Hepatocyte (in vitro differentiated cells): ENCODE measurements at regions not wholly inside any gene's neighbourhood (a gene's known extent, or its start where the extent isn't known, plus 50 kb on each side); places are given as distances from the start of the nearest gene placed in this dataset.

Experiments
- DNase-seq: peaks from one replicate; pipeline ENCODE4 v3.0.0-alpha.2; 2016; ENCODE audit warnings: low spot score
- H2AFZ ChIP-seq: fragments of 200-600 bp; sonication (generic); 2 replicates; pipeline ENCODE4 v1.6.0; 2016; ENCODE audit warnings: antibody characterized with exemption, mild to moderate bottlenecking
- H3K27ac ChIP-seq: fragments of 200-600 bp; sonication (generic); 2 replicates; pipeline ENCODE4 v1.5.1; 2016; ENCODE audit warnings: mild to moderate bottlenecking
- H3K27me3 ChIP-seq: fragments of 200-600 bp; sonication (generic); 2 replicates; pipeline ENCODE4 v1.6.1; 2016
- H3K36me3 ChIP-seq: fragments of 200-600 bp; sonication (generic); replicated peaks from 2 replicates; pipeline ENCODE4 v1.5.1; 2016; ENCODE audit warnings: low read depth; ENCODE audit not compliant: insufficient read depth
- H3K4me1 ChIP-seq: fragments of 200-600 bp; sonication (generic); 2 replicates; pipeline ENCODE4 v1.5.1; 2016; ENCODE audit warnings: mild to moderate bottlenecking, moderate library complexity; ENCODE audit not compliant: insufficient read depth
- H3K4me2 ChIP-seq: fragments of 200-600 bp; sonication (generic); 2 replicates; pipeline ENCODE4 v1.6.0; 2016
- H3K4me3 ChIP-seq: fragments of 200-600 bp; sonication (generic); 2 replicates; pipeline ENCODE4 v1.5.1; 2016; ENCODE audit warnings: mild to moderate bottlenecking
- H3K79me2 ChIP-seq: fragments of 200-600 bp; sonication (generic); 2 replicates; pipeline ENCODE4 v1.6.0; 2017; ENCODE audit warnings: mild to moderate bottlenecking
- H3K9me2 ChIP-seq: fragments of 200-600 bp; sonication (generic); replicated peaks from 2 replicates; pipeline ENCODE4 v1.6.0; 2017; ENCODE audit warnings: mild to moderate bottlenecking; ENCODE audit not compliant: insufficient read depth
- H3K9me3 ChIP-seq: fragments of 200-600 bp; sonication (generic); 2 replicates; pipeline ENCODE4 v1.5.1; 2016; ENCODE audit warnings: low read depth, mild to moderate bottlenecking
- H4K20me1 ChIP-seq: fragments of 200-600 bp; sonication (generic); 2 replicates; pipeline ENCODE4 v1.6.0; 2016; ENCODE audit warnings: mild to moderate bottlenecking; ENCODE audit not compliant: insufficient read depth, poor library complexity, severe bottlenecking
- EZH2 ChIP-seq: fragments of 200-600 bp; sonication (generic); IDR thresholded peaks from 2 replicates; pipeline ENCODE4 v1.6.1; 2016; ENCODE audit warnings: antibody characterized with exemption, mild to moderate bottlenecking, borderline replicate concordance
- EZH2phosphoT487 ChIP-seq: fragments of 200-600 bp; sonication (generic); IDR thresholded peaks from one replicate; pipeline ENCODE4 v1.6.1; 2018; ENCODE audit warnings: antibody characterized with exemption, mild to moderate bottlenecking, low read depth, moderate library complexity; ENCODE audit not compliant: unreplicated experiment, severe bottlenecking
- WGBS: methylation state at CpG from one replicate; pipeline ENCODE4 v1.1.6; 2016; ENCODE audit warnings: low lambda C conversion rate; ENCODE audit errors: missing lambda C conversion rate; 5-methylcytosine and 5-hydroxymethylcytosine counted together
- TF ChIP-seq, protein P1 (sequence below): fragments of 200-600 bp; sonication (generic); IDR thresholded peaks from 2 replicates; pipeline ENCODE4 v1.5.1; 2016; ENCODE audit warnings: antibody characterized with exemption, mild to moderate bottlenecking; ENCODE audit not compliant: poor library complexity

DNA sequence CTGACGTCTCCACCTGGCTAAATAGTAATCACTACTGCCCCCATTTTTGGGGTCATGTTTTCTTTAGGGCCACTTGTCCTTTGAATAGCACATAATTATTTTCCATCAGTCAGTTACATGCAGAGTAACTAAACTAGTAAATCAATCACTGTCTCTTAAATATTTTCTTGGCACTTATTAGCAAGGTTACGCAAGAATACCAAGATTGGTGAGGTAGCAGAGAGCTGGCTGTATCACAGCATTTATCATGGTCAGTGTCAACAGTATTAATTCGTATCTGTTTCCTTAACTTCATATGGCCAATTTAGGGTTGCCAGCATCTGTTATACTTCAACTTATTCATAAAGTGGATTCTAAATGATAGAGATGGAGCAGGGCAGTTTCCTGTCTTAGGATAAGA lies 346.8 kb upstream of the FAM174A start:
- H4K20me1 ChIP-seq: no peaks in the 10 kb centered on the region
- H3K9me2 ChIP-seq: no peaks in the 10 kb centered on the region
- 70% methylated on average over 3 of the region's 3 CpGs for WGBS
- H3K27ac ChIP-seq: no peak overlapping the region
- no peak overlapping the region for H2AFZ ChIP-seq
- TF ChIP-seq, protein P1, sequence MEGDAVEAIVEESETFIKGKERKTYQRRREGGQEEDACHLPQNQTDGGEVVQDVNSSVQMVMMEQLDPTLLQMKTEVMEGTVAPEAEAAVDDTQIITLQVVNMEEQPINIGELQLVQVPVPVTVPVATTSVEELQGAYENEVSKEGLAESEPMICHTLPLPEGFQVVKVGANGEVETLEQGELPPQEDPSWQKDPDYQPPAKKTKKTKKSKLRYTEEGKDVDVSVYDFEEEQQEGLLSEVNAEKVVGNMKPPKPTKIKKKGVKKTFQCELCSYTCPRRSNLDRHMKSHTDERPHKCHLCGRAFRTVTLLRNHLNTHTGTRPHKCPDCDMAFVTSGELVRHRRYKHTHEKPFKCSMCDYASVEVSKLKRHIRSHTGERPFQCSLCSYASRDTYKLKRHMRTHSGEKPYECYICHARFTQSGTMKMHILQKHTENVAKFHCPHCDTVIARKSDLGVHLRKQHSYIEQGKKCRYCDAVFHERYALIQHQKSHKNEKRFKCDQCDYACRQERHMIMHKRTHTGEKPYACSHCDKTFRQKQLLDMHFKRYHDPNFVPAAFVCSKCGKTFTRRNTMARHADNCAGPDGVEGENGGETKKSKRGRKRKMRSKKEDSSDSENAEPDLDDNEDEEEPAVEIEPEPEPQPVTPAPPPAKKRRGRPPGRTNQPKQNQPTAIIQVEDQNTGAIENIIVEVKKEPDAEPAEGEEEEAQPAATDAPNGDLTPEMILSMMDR: no peak
- TF ChIP-seq EZH2: no peak
- TF ChIP-seq EZH2phosphoT487: no peak
- no peak for DNase-seq
- H3K79me2 ChIP-seq: no peaks in the 10 kb centered on the region
- H3K4me2 ChIP-seq: no peak overlapping the region
- no peak overlapping the region for H3K4me3 ChIP-seq
- H3K4me1 ChIP-seq: no peaks in the 10 kb centered on the region
- no peaks in the 10 kb centered on the region for H3K27me3 ChIP-seq
- no peaks in the 10 kb centered on the region for H3K9me3 ChIP-seq
- no peaks in the 10 kb centered on the region for H3K36me3 ChIP-seq

DNA sequence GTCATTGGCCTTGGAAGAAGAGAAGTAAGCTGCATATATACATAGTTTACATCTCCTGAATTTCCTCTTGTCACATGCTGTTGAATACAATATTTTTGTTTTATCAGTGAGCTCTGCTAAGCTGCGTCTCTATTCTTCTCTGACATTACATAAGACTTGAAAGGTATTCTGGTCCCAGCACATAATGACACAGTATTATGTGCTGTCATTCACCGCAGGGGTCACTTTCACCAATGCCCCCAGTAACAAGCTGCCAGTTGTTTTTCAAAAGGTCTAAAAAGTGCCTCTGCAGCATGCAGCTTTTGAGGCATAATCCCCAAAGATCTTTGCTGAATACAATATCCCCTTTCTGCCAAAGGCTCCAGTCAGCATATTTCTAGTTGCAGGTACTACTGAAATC lies 349.0 kb upstream of the FAM174A start:
- WGBS: 80% methylated on average over 2 of the region's 2 CpGs
- Histone ChIP-seq H2AFZ (no peak overlapping the region), H3K27me3 (no peaks in the 10 kb centered on the region), H3K4me1 (no peaks in the 10 kb centered on the region), H3K4me3 (no peak overlapping the region), H3K4me2 (no peak overlapping the region), H3K36me3 (no peaks in the 10 kb centered on the region), H4K20me1 (no peaks in the 10 kb centered on the region), H3K9me2 (no peaks in the 10 kb centered on the region), H3K9me3 (no peaks in the 10 kb centered on the region), H3K27ac (no peak overlapping the region), H3K79me2 (no peaks in the 10 kb centered on the region)
- TF ChIP-seq EZH2: no peak
- TF ChIP-seq, protein P1: no peak
- TF ChIP-seq EZH2phosphoT487: no peak
- DNase-seq: no peak

DNA sequence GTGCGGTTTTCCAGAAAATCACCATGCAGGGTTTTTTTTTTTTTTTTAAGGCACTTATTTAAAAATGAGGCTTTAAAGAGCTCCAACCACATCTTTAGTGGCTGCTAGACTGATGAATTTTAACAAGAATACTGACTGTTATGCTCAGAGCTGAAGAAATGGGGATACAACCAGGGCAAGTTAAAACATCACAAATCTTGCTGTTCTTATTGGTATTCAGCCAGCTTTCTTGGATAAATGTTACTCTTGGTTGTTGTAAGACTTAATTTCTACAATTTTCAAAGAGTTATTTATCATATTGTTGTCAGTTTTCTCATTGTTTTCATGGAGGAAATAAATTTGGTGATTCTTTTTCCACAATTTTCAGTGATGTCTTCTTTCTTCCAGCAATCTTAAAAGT lies 352.8 kb upstream of the FAM174A start:
- Histone ChIP-seq H3K9me2 (no peaks in the 10 kb centered on the region), H3K27ac (no peak overlapping the region), H3K4me3 (no peak overlapping the region), H3K4me1 (no peaks in the 10 kb centered on the region), H3K9me3 (no peaks in the 10 kb centered on the region), H3K27me3 (no peaks in the 10 kb centered on the region), H4K20me1 (no peaks in the 10 kb centered on the region), H3K79me2 (no peaks in the 10 kb centered on the region), H3K4me2 (no peak overlapping the region), H3K36me3 (no peaks in the 10 kb centered on the region), H2AFZ (no peak overlapping the region)
- no peak for TF ChIP-seq EZH2phosphoT487
- TF ChIP-seq, protein P1: no peak
- 90% methylated on average over 1 of the region's 1 CpG for WGBS
- DNase-seq: no peak

DNA sequence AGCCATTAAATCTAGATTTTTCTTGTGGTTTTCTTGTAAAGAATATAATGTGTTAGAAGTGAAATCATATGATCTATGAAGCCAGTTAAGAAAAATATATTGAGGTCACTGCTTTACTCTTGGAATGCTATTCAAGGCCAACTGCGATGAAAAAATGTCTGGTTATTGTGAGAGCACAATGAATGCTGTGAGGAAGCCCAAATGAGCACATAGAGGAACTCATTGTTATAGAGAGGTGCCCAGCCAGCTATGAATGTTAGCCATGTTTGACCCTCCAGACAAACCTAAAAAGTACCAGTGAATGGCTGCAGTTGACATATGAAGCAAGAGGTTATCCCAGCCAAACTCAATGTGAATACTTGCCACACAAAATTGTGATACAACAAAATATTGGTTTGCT lies 359.8 kb upstream of the FAM174A start:
- WGBS: 92% methylated on average over 1 of the region's 1 CpG
- no peaks in the 10 kb centered on the region for H3K79me2 ChIP-seq
- no peaks in the 10 kb centered on the region for H3K36me3 ChIP-seq
- H3K9me3 ChIP-seq: no peaks in the 10 kb centered on the region
- H3K27ac ChIP-seq: no peak overlapping the region
- no peaks in the 10 kb centered on the region for H3K27me3 ChIP-seq
- no peaks in the 10 kb centered on the region for H4K20me1 ChIP-seq
- H3K9me2 ChIP-seq: no peaks in the 10 kb centered on the region
- no peak overlapping the region for H2AFZ ChIP-seq
- TF ChIP-seq EZH2 (no peak), EZH2phosphoT487 (no peak)
- TF ChIP-seq, protein P1: no peak
- H3K4me3 ChIP-seq: no peak overlapping the region
- no peaks in the 10 kb centered on the region for H3K4me1 ChIP-seq
- no peak for DNase-seq
- H3K4me2 ChIP-seq: no peak overlapping the region
